MCF 10A (cell line): ENCODE measurements at regions not wholly inside any gene's neighbourhood (a gene's known extent, or its start where the extent isn't known, plus 50 kb on each side); places are given as distances from the start of the nearest gene placed in this dataset.
"Not testable (repeated sequence)": the region's sequence is repeated elsewhere in the genome, so short reads cannot be mapped to it uniquely, and the experiment has no call there.

Source experiments
- BruUV-seq: library from RNA; stranded (reverse); fragments of 400-500 nt; replicated peaks from 2 replicates; lab custom pipeline; 2021; lab: Mats Ljungman, UMichigan
- CTCF ChIA-PET: fragments of 300-600 bp; sonication (Branson Sonifier 250); formaldehyde crosslinking; extraction: SDS; loops from one replicate; lab custom pipeline; 2021; ENCODE audit warnings: antibody characterized with exemption, inconsistent platforms; lab: Yijun Ruan, JAX
- POLR2A ChIA-PET: fragments of 300-600, 350-650 bp; sonication (Branson Sonifier 250); formaldehyde crosslinking; extraction: SDS; loops from one replicate; lab custom pipeline; 2020; ENCODE audit warnings: antibody characterized with exemption, inconsistent platforms; lab: Yijun Ruan, JAX
- DNase-seq: peaks from one replicate; pipeline ENCODE4 v3.0.0-alpha.2; 2018; ENCODE audit not compliant: unreplicated experiment
- H3K27ac Mint-ChIP-seq: one replicate; pipeline ENCODE4 v1.8.0; 2022; ENCODE audit warnings: mild to moderate bottlenecking, low read depth, mixed read lengths; ENCODE audit not compliant: unreplicated experiment
- H3K27me3 Mint-ChIP-seq: one replicate; pipeline ENCODE4 v1.8.0; 2022; ENCODE audit warnings: mixed read lengths; ENCODE audit not compliant: insufficient read depth, unreplicated experiment
- H3K36me3 Mint-ChIP-seq: one replicate; pipeline ENCODE4 v1.8.0; 2022; ENCODE audit warnings: mild to moderate bottlenecking, moderate library complexity, mixed read lengths; ENCODE audit not compliant: insufficient read depth, unreplicated experiment
- H3K4me1 Mint-ChIP-seq: one replicate; pipeline ENCODE4 v1.8.0; 2022; ENCODE audit warnings: mixed read lengths; ENCODE audit not compliant: insufficient read depth, unreplicated experiment
- H3K4me3 Mint-ChIP-seq: one replicate; pipeline ENCODE4 v1.8.0; 2022; ENCODE audit warnings: mild to moderate bottlenecking, moderate library complexity, mixed read lengths; ENCODE audit not compliant: unreplicated experiment
- H3K9me3 Mint-ChIP-seq: one replicate; pipeline ENCODE4 v1.8.0; 2022; ENCODE audit warnings: mixed read lengths; ENCODE audit not compliant: unreplicated experiment
- CTCF ChIP-seq: fragments of 200-600 bp; IDR thresholded peaks from one replicate; pipeline ENCODE4 v1.8.0; 2022; ENCODE audit warnings: antibody characterized with exemption, mild to moderate bottlenecking; ENCODE audit not compliant: unreplicated experiment
- intact Hi-C: fragments of 100-400 bp; cut with micrococcal nuclease; formaldehyde crosslinking; loops from 2 replicates; pipeline ENCODE4 v1.14.1; 2022

- no peaks in the 10 kb centered on the region for H3K4me1 Mint-ChIP-seq
- H3K9me3 Mint-ChIP-seq = no peaks in the 10 kb centered on the region
- CTCF ChIA-PET = no interaction called here
- no peak for DNase-seq
- no peak overlapping the region for H3K4me3 Mint-ChIP-seq
- H3K27me3 Mint-ChIP-seq = peaks cover 65% of the 10 kb centered on the region
- POLR2A ChIA-PET = interaction anchor here (0.6 kb wide), 1 partner anchor 177 kb away, joined by 3 read pairs; no protein-coding TSS in a partner anchor
- no peak overlapping the region for H3K27ac Mint-ChIP-seq
- intact Hi-C loops = no loop called here
- no peaks in the 10 kb centered on the region for H3K36me3 Mint-ChIP-seq
- TF ChIP-seq CTCF = no peak
- BruUV-seq = no TSS peak
Observed at GRCh38 chr18:64377446-64377845, 228.6 kb upstream of the LINC00305 start.

- Mint-ChIP-seq H3K27me3 (peaks cover 36% of the 10 kb centered on the region), H3K4me3 (no peak overlapping the region), H3K9me3 (no peaks in the 10 kb centered on the region), H3K36me3 (no peaks in the 10 kb centered on the region), H3K4me1 (no peaks in the 10 kb centered on the region), H3K27ac (no peak overlapping the region)
- ChIA-PET POLR2A (no interaction called here), CTCF (no interaction called here)
- intact Hi-C loops = no loop called here
- DNase-seq = no peak
- no peak for TF ChIP-seq CTCF
- BruUV-seq = no TSS peak
Observed at GRCh38 chr18:64372850-64373249, 224.0 kb upstream of the LINC00305 start.

- DNase-seq, H3K4me1 Mint-ChIP-seq, BruUV-seq, intact Hi-C loops, H3K27ac Mint-ChIP-seq, H3K4me3 Mint-ChIP-seq, CTCF ChIA-PET, POLR2A ChIA-PET, H3K36me3 Mint-ChIP-seq, H3K9me3 Mint-ChIP-seq: not testable (repeated sequence)
- H3K27me3 Mint-ChIP-seq = peaks cover 17% of the 10 kb centered on the region
Observed at GRCh38 chr18:64369830-64370440, 221.0 kb upstream of the LINC00305 start.

- intact Hi-C loops = no loop called here
- Mint-ChIP-seq H3K4me3 (no peak overlapping the region), H3K27ac (no peak overlapping the region), H3K27me3 (no peaks in the 10 kb centered on the region), H3K36me3 (no peaks in the 10 kb centered on the region), H3K4me1 (no peaks in the 10 kb centered on the region), H3K9me3 (no peaks in the 10 kb centered on the region)
- ChIA-PET CTCF (no interaction called here), POLR2A (no interaction called here)
- TF ChIP-seq CTCF = no peak
- no TSS peak for BruUV-seq
- no peak for DNase-seq
Observed at GRCh38 chr18:64365106-64365505, 216.2 kb upstream of the LINC00305 start.
